CD14-positive monocyte (primary cell): ENCODE measurements at regions not wholly inside any gene's neighbourhood (a gene's known extent, or its start where the extent isn't known, plus 50 kb on each side); places are given as distances from the start of the nearest gene placed in this dataset.
A peak's percentile ranks its signal among the peaks of the same experiment; 100 is the strongest.

Experiments
- DNase-seq, 3 donors: peaks; one replicate each; pipeline ENCODE4 v3.0.0-alpha.2; 2011 to 2022
- H2AFZ ChIP-seq: 2 replicates; pipeline ENCODE4 v1.6.0; 2012; ENCODE audit warnings: mild to moderate bottlenecking, low read depth, low read length, inconsistent platforms; ENCODE audit not compliant: insufficient read depth, poor library complexity, severe bottlenecking
- H3K27ac ChIP-seq, 2 donors: 1 replicate in 1 of 2; 2 replicates in 1 of 2; pipeline ENCODE4 v1.5.1; 2012 to 2013; ENCODE audit warnings: low read length in 2 of 2, control low read depth in 1 of 2, inconsistent platforms in 1 of 2, low read depth in 1 of 2, mild to moderate bottlenecking in 1 of 2
- H3K27me3 ChIP-seq, 2 donors: one replicate each; pipeline versions ENCODE4 v1.6.0 to v1.6.1; 2011 to 2013; ENCODE audit warnings: low read length in 2 of 2; ENCODE audit not compliant: control insufficient read depth in 2 of 2, insufficient read depth in 2 of 2
- H3K36me3 ChIP-seq, 2 donors: replicated peaks in 1 of 2; 1 replicate in 1 of 2; 2 replicates in 1 of 2; pipeline versions ENCODE4 v1.5.1 to v1.6.1; 2012 to 2013; ENCODE audit warnings: low read length in 2 of 2, control low read depth in 1 of 2, inconsistent platforms in 1 of 2, mild to moderate bottlenecking in 1 of 2; ENCODE audit not compliant: insufficient read depth in 2 of 2, control insufficient read depth in 1 of 2
- H3K4me1 ChIP-seq, 2 donors: 1 replicate in 1 of 2; 2 replicates in 1 of 2; pipeline versions ENCODE4 v1.5.1 to v1.6.1; 2012 to 2013; ENCODE audit warnings: low read length in 2 of 2, control low read depth in 1 of 2, inconsistent platforms in 1 of 2, mild to moderate bottlenecking in 1 of 2, moderate library complexity in 1 of 2; ENCODE audit not compliant: insufficient read depth in 2 of 2, control insufficient read depth in 1 of 2
- H3K4me2 ChIP-seq: replicated peaks from 2 replicates; pipeline ENCODE3; 2012; ENCODE audit warnings: low read length, moderate library complexity, mild to moderate bottlenecking; ENCODE audit not compliant: poor library complexity, severe bottlenecking; ENCODE audit errors: extremely low read depth
- H3K4me3 ChIP-seq, 3 experiments: fragments of 200-600 bp in 1 of 3; sonication (generic) in 1 of 3; replicated peaks in 1 of 3; 1 replicate in 2 of 3; 2 replicates in 1 of 3; pipeline ENCODE4 v1.5.1; 2011 to 2013; ENCODE audit warnings: low read length in 3 of 3, mild to moderate bottlenecking in 3 of 3, control low read depth in 2 of 3, low read depth in 2 of 3, inconsistent platforms in 1 of 3, moderate library complexity in 1 of 3
- H3K79me2 ChIP-seq: 2 replicates; pipeline ENCODE4 v1.6.0; 2012; ENCODE audit warnings: mild to moderate bottlenecking, control low read depth, inconsistent platforms, low read length, moderate library complexity; ENCODE audit not compliant: insufficient read depth
- H3K9ac ChIP-seq: 2 replicates; pipeline ENCODE4 v1.6.0; 2017; ENCODE audit warnings: low read length, mild to moderate bottlenecking; ENCODE audit not compliant: insufficient read depth, poor library complexity, severe bottlenecking
- H3K9me3 ChIP-seq, 2 donors: replicated peaks in 1 of 2; 1 replicate in 1 of 2; 2 replicates in 1 of 2; pipeline versions ENCODE4 v1.5.1 to v1.6.1; 2012 to 2013; ENCODE audit warnings: low read length in 2 of 2, control low read depth in 1 of 2; ENCODE audit not compliant: control insufficient read depth in 1 of 2, insufficient read depth in 1 of 2
- H4K20me1 ChIP-seq: 2 replicates; pipeline ENCODE4 v1.6.0; 2012; ENCODE audit warnings: mild to moderate bottlenecking, low read length, control low read depth, moderate library complexity; ENCODE audit not compliant: insufficient read depth
- H3K27ac Mint-ChIP-seq, 7 donors: one replicate each; pipeline ENCODE4 v1.8.0; 2020; ENCODE audit warnings: mild to moderate bottlenecking in 7 of 7, mixed read lengths in 7 of 7, moderate library complexity in 6 of 7, inconsistent platforms in 2 of 7
- H3K27me3 Mint-ChIP-seq, 3 donors: one replicate each; pipeline ENCODE4 v1.8.0; 2021 to 2022; ENCODE audit warnings: low read depth in 3 of 3, mild to moderate bottlenecking in 3 of 3, mixed read lengths in 3 of 3, moderate library complexity in 3 of 3, inconsistent platforms in 1 of 3
- H3K36me3 Mint-ChIP-seq, 2 donors: one replicate each; pipeline ENCODE4 v1.8.0; 2020; ENCODE audit warnings: mixed read lengths in 2 of 2, inconsistent platforms in 1 of 2, mild to moderate bottlenecking in 1 of 2
- H3K4me1 Mint-ChIP-seq: one replicate; pipeline ENCODE4 v1.8.0; 2020; ENCODE audit warnings: mild to moderate bottlenecking, mixed read lengths
- H3K4me3 Mint-ChIP-seq, 2 donors: one replicate each; pipeline ENCODE4 v1.8.0; 2020; ENCODE audit warnings: mild to moderate bottlenecking in 2 of 2, mixed read lengths in 2 of 2, moderate library complexity in 1 of 2
- H3K9me3 Mint-ChIP-seq, 7 donors: one replicate each; pipeline ENCODE4 v1.8.0; 2020 to 2022; ENCODE audit warnings: mixed read lengths in 7 of 7, mild to moderate bottlenecking in 6 of 7, moderate library complexity in 6 of 7, inconsistent platforms in 2 of 7
- CTCF ChIP-seq: fragments of 200-600 bp; IDR thresholded peaks from one replicate; pipeline ENCODE4 v1.8.0; 2022; ENCODE audit warnings: antibody characterized with exemption, mild to moderate bottlenecking
- WGBS: methylation state at CpG from one replicate; pipeline ENCODE4 v1.1.5; 2013; ENCODE audit warnings: missing lambda C conversion rate; ENCODE audit not compliant: insufficient coverage; 5-methylcytosine and 5-hydroxymethylcytosine counted together
- intact Hi-C, 2 donors: fragments of 100-400 bp; cut with micrococcal nuclease; formaldehyde crosslinking; loops; one replicate each; pipeline versions ENCODE4 v1.15.0 to v1.15.1; 2023

- Mint-ChIP-seq H3K9me3 (peaks cover 0 to 6% (median 4%) of the 10 kb centered on the region in 7 donors), H3K27me3 (peaks cover 0 to 1% (median 0%) of the 10 kb centered on the region in 3 donors), H3K4me1 (no peaks in the 10 kb centered on the region), H3K4me3 (no peak overlapping the region), H3K36me3 (no peaks in the 10 kb centered on the region), H3K27ac (no peak overlapping the region)
- intact Hi-C loops: no loop called here
- DNase-seq: no peak
- Histone ChIP-seq H3K36me3 (no peaks in the 10 kb centered on the region), H4K20me1 (no peaks in the 10 kb centered on the region), H3K9ac (no peak overlapping the region), H3K4me1 (no peaks in the 10 kb centered on the region), H3K79me2 (no peaks in the 10 kb centered on the region), H3K9me3 (no peaks in the 10 kb centered on the region), H3K4me3 (no peak overlapping the region), H3K27ac (no peak overlapping the region), H2AFZ (no peak overlapping the region), H3K27me3 (no peaks in the 10 kb centered on the region), H3K4me2 (no peak overlapping the region)
- TF ChIP-seq CTCF: no peak
- no CpG with 5 or more reads among the region's 4 CpGs for WGBS
Observed at GRCh38 chr18:64799376-64799775, 650.5 kb upstream of the LINC00305 start.

- no peak overlapping the region for H2AFZ ChIP-seq
- H3K27me3 Mint-ChIP-seq: no peaks in the 10 kb centered on the region
Observed at GRCh38 chr18:64791236-64791635, 642.3 kb upstream of the LINC00305 start.

More at GRCh38 chr18:64791236-64791635, 642.3 kb upstream of the LINC00305 start:
- Histone ChIP-seq H3K4me1 (no peaks in the 10 kb centered on the region), H3K4me2 (no peak overlapping the region), H3K79me2 (no peaks in the 10 kb centered on the region), H3K27ac (no peak overlapping the region), H3K27me3 (no peaks in the 10 kb centered on the region), H3K4me3 (no peak overlapping the region), H4K20me1 (no peaks in the 10 kb centered on the region), H3K36me3 (no peaks in the 10 kb centered on the region), H3K9ac (no peak overlapping the region), H3K9me3 (no peaks in the 10 kb centered on the region)
- no peaks in the 10 kb centered on the region for H3K4me1 Mint-ChIP-seq
- peaks cover 0 to 9% (median 0%) of the 10 kb centered on the region in 7 donors for H3K9me3 Mint-ChIP-seq
- H3K27ac Mint-ChIP-seq: peak overlapping the region in 1 of 7 donors; percentile 36
- DNase-seq: no peak
- intact Hi-C loops: no loop called here
- H3K36me3 Mint-ChIP-seq: no peaks in the 10 kb centered on the region
- WGBS: 100% methylated on average over 1 of the region's 4 CpGs
- no peak for TF ChIP-seq CTCF
- H3K4me3 Mint-ChIP-seq: no peak overlapping the region
